CD4-positive, alpha-beta T cell treated with Interleukin-21 for 1 hour (primary cell): ENCODE measurements at regions not wholly inside any gene's neighbourhood (a gene's known extent, or its start where the extent isn't known, plus 50 kb on each side); places are given as distances from the start of the nearest gene placed in this dataset.
A peak's percentile ranks its signal among the peaks of the same experiment; 100 is the strongest.

Source experiments
- DNase-seq: peaks from one replicate; pipeline ENCODE4 v3.0.0-alpha.2; 2020

DNA sequence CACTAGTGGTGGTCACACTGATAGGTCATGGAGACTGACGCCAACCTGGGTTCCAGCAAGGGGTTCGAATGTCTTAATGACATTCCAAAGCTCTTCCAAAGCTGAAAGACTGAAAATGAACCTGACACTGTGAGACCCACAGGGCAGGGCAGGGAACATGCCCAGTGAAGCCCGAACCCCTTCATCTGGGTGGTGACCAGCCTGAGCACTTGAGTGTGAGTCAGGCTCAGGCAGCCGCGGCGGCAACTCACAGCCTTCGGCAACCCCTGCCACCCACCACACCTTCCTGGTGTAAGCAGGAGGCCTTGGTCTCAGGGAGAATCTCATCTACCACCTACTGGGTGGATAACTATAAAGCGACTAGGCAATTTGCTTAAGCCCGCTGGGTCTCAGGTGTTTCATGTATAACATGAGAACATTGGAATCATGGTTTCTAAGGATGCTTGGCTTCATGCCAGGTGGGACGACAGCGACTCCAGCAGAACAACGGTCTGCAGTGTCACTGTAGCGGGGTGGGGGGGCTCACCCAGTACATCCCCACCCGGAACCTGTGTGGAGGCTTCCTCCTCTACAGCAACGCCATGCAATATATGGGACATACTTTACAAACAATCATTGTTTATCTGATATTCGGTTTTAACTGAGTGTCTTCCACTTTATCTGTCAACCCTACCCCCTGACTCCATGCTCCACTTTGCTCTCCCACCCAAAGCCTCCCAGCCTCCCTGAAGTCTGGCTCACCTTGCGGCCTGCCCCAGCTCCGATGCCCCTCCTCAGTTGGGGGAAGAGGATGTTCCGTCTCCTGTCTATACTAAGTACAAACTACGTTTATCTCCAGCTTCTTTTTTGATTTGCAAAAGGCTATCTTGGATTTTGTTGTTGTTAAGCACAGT is 125.0 kb upstream of the MEF2A start:
- no peak for DNase-seq

- DNase-seq = no peak
Observed at GRCh38 chr15:99441444-99441800, 124.4 kb upstream of the MEF2A start.

- no peak for DNase-seq
Observed at GRCh38 chr15:99441871-99442251, 123.9 kb upstream of the MEF2A start.

DNA sequence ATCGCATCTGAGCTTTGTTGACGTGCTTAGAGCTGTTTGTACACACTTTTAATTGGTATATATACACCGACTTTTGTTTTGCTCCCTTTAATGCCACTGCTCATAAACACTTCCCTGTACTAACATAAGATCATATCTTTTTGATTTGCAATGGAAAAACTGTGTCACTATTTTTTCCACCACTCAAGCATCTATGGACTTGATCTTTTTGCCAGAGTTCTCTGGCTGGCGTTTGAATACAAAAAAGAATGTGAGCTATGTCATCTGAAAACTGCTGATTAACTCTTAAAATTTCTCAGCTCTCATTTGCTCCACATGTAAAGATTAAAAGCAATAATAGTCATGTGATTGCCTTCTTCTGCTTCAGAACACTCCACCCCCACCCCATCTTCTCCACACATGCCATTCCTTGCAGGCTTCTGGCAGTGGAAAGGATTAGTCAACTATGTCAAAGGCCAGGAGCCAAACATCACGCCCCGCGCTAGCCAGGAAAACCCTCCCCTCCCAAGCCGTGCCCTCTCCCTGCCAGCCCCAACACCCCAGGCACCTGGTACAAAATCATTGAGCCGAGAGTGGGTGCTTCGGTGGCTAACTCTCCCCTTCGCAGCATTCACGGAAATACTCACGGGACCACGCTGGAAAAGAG is 123.4 kb upstream of the MEF2A start:
- no peak for DNase-seq

GRCh38 chr15:99443056-99443756 is 122.6 kb upstream of the MEF2A start:
- no peak for DNase-seq

- DNase-seq = peak; percentile 35
Observed at GRCh38 chr15:99443768-99444446, 121.9 kb upstream of the MEF2A start.

GRCh38 chr15:99445272-99445850 is 120.4 kb upstream of the MEF2A start:
- DNase-seq = no peak

DNA sequence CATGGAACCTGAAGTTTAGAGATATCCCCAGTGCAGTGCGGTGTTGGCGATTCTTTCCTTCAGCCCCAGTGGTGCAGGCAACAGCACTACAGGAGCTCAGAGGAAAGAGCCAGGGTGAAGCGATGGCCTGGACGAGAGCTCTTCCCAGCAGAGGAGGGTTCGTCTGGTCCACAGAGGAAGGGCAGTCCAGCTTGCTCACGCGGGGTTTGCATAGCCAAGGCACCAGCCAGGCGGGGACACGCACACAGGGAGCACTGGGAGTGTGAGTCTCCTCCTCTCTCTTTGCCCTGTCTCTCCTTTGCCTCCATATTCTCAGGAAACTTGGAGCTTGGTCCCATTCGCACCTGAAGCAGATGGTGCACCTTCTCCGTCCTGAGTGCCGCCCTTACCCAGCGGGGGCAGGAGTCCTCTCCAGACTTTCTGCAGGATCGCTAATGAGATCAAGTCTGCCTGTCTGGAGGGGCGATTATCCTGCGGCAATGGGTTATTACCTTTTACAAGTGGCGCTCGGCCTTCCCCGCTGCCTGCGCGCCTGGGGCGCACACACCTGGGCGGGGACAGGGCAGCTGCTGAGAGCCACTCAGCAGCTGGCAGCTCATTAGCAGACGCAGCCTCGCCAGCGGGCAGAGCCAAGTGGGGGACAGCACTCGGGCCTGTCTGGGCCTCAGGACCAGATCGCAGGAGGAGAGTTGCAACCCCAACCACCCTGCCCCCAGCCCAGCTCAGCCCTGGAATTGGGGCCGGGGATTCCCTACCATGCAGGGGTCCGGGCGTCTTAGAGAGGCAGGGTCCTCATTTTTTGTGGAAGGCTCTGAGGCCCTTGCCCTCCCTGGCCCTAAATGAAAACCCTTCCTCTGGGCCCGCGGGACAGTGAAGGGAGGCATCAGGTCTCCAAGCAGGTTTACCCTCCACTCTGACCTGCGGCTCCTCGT is 119.0 kb upstream of the MEF2A start:
- no peak for DNase-seq

- DNase-seq = no peak
Observed at GRCh38 chr15:99447497-99448371, 118.0 kb upstream of the MEF2A start.

GRCh38 chr15:99449514-99449913 is 116.3 kb upstream of the MEF2A start:
- no peak for DNase-seq

- DNase-seq = peak; percentile 63
Observed at GRCh38 chr15:99450896-99451358, 114.9 kb upstream of the MEF2A start.

- no peak for DNase-seq
Observed at GRCh38 chr15:99451484-99451883, 114.3 kb upstream of the MEF2A start.

- DNase-seq = no peak
Observed at GRCh38 chr15:99452010-99452409, 113.8 kb upstream of the MEF2A start.

GRCh38 chr15:99452728-99453636 is 112.8 kb upstream of the MEF2A start:
- no peak for DNase-seq

DNA sequence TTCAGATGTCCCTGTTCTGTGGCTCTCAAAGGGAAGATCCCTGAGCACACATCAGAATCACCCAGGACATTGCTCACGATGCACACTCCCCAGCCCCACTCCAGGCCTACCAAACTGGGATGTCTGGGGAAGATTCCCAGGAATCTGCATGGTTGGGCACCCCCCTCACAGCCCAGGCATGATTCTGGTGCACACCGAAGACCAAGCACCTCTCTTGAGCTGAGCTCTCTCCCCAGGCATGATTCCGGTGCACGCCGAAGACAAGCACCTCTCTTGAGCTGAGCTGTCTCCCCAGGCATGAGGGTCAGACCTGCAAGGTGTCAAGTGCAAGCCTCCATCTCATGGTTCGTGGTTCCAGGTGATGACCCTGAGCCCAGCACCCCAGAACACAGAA is 112.2 kb upstream of the MEF2A start:
- DNase-seq = no peak

- no peak for DNase-seq
Observed at GRCh38 chr15:99454107-99454809, 111.5 kb upstream of the MEF2A start.

- DNase-seq = no peak
Observed at GRCh38 chr15:99454941-99455788, 110.6 kb upstream of the MEF2A start.

- no peak for DNase-seq
Observed at GRCh38 chr15:99455789-99456160, 110.0 kb upstream of the MEF2A start.
